ENCODE measurements at regions not wholly inside any gene's neighbourhood (a gene's known extent, or its start where the extent isn't known, plus 50 kb on each side); places are given as distances from the start of the nearest gene placed in this dataset.
A peak's percentile ranks its signal among the peaks of the same experiment; 100 is the strongest.

DNA sequence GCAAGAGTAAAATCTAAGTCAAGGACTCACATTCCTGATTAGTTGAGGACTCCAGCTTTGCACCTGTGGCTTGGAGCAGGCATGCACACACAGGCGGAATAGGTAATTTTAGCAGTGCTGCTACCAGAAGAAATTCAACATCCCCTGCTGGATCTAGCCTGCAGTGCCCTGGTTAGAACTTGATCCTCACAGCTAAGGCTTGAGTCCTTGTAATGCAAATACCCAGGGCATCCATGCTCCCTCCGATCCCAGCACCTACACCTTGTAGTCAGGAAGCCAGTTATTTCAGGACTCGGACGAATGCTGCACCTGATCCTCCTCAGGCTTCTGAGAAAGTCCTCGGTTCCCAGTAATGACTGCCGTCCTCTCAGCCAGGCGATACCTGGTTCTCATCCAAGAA lies 309.0 kb upstream of the AMIGO2 start:
- Histone ChIP-seq H3K4me3 (ENCODE audit: low read length) (no peak overlapping the region), H3K9me3 (ENCODE audit: control insufficient read depth, low read length) (no peaks in the 10 kb centered on the region), H3K27ac (ENCODE audit: low read length) (no peak overlapping the region), H3K4me1 (ENCODE audit: control insufficient read depth, insufficient read depth, low read length) (no peaks in the 10 kb centered on the region), H3K27me3 (ENCODE audit: control insufficient read depth, insufficient read depth) (no peaks in the 10 kb centered on the region)
- DNase-seq (no peak), ATAC-seq (no peak)
- WGBS, result 80% methylated on average over 7 of the region's 7 CpGs
- intact Hi-C loops (cut with DNase I), result no loop called here

DNA sequence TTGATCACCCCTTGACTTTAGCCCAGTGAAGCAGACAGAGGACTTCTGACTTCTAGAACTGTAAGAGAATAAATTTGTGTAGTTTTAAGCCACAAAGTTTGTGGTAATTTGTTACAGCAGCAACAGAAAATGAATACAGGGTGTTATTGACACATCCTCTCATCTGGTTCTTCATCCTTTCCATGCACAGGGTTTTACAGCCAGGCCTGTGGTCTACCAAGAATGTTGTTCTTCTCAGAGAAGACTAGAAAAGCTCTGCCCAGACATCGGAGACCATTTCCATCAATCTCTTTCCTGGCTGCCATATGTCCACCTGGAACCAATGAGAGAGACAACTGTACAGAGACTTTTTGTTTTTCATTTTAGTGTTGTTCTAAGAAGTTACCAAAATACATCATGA lies 308.2 kb upstream of the AMIGO2 start:
- no peaks in the 10 kb centered on the region for H3K4me1 ChIP-seq (ENCODE audit: control insufficient read depth, insufficient read depth, low read length)
- no peaks in the 10 kb centered on the region for H3K27me3 ChIP-seq (ENCODE audit: control insufficient read depth, insufficient read depth)
- no peak overlapping the region for H3K27ac ChIP-seq (ENCODE audit: low read length)
- WGBS, result 93% methylated on average over 1 of the region's 1 CpG
- no peak for ATAC-seq
- H3K4me3 ChIP-seq (ENCODE audit: low read length), result no peak overlapping the region
- no peaks in the 10 kb centered on the region for H3K9me3 ChIP-seq (ENCODE audit: control insufficient read depth, low read length)
- intact Hi-C loops (cut with DNase I), result no loop called here
- no peak for DNase-seq

DNA sequence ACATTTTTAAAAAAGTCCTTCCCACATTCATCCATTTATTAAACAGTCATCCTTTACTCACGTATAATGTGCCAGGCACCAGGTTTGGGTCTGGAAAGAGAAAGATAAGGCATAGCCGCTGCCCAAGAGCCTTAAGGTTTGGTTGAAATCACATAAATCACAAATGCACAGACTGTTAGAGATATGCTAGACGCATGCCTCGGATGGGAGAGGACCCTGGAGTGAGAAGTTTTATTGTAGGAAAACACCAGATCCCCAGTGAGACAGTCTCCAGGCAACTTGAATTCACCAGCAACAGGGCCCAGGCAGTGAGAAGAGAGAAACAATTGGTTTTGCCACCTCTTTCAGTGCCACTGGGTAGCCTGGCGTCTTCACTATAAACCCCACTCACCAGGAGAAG lies 305.9 kb upstream of the AMIGO2 start:
- Histone ChIP-seq H3K4me1 (ENCODE audit: control insufficient read depth, insufficient read depth, low read length) (no peaks in the 10 kb centered on the region), H3K9me3 (ENCODE audit: control insufficient read depth, low read length) (no peaks in the 10 kb centered on the region), H3K27ac (ENCODE audit: low read length) (no peak overlapping the region), H3K27me3 (ENCODE audit: control insufficient read depth, insufficient read depth) (no peaks in the 10 kb centered on the region), H3K4me3 (ENCODE audit: low read length) (no peak overlapping the region)
- ATAC-seq (no peak), DNase-seq (no peak)
- intact Hi-C loops (cut with DNase I), result no loop called here
- 92% methylated on average over 5 of the region's 5 CpGs for WGBS

DNA sequence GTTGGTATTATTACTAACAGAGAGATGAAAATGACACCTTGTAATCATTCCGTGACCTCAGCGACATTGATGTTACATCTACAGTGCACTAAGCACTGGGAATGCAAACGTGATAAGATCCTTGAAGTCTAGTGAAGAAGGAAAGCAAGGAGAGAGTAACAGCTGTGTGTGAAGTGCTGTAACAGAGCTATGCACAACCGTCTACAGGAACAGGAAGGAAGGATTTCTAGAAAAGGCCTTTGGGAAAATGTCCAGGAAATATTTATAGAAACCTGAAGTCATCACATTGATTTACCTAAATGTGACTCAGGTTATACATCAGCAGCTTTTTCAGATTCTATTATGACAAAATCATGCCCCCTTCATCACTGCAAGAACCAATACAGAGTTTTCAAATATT lies 304.2 kb upstream of the AMIGO2 start:
- Histone ChIP-seq H3K4me1 (ENCODE audit: control insufficient read depth, insufficient read depth, low read length) (no peaks in the 10 kb centered on the region), H3K9me3 (ENCODE audit: control insufficient read depth, low read length) (no peaks in the 10 kb centered on the region), H3K4me3 (ENCODE audit: low read length) (no peak overlapping the region), H3K27me3 (ENCODE audit: control insufficient read depth, insufficient read depth) (no peaks in the 10 kb centered on the region), H3K27ac (ENCODE audit: low read length) (no peak overlapping the region)
- no peak for DNase-seq
- WGBS, result 24% methylated on average over 4 of the region's 4 CpGs
- peak; percentile 24 to 64 for ATAC-seq
- intact Hi-C loops (cut with DNase I), result no loop called here

DNA sequence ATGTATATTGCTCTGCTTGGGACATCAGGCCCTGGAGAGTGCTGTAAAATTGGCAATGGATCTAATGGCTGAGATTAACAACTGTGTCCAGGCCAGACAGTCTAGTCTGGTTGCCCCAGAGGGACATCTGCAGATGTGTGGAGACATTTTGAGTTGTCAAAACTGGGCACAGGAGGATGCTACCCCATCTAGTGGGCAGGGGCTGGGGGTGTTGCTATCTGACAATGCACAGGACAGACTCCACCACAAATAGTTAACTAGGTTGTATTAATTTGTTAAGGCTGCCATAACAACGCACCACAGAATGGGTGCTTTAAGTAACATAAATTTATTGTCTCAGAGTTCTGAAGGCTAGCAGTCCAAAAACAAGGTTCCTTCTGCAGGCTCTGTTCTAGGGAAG lies 302.5 kb upstream of the AMIGO2 start:
- DNase-seq, result no peak
- no peak for ATAC-seq
- H3K27me3 ChIP-seq (ENCODE audit: control insufficient read depth, insufficient read depth), result no peaks in the 10 kb centered on the region
- no peak overlapping the region for H3K4me3 ChIP-seq (ENCODE audit: low read length)
- no peaks in the 10 kb centered on the region for H3K9me3 ChIP-seq (ENCODE audit: control insufficient read depth, low read length)
- H3K27ac ChIP-seq (ENCODE audit: low read length), result no peak overlapping the region
- 85% methylated on average over 1 of the region's 1 CpG for WGBS
- H3K4me1 ChIP-seq (ENCODE audit: control insufficient read depth, insufficient read depth, low read length), result peaks cover 3% of the 10 kb centered on the region
- intact Hi-C loops (cut with DNase I), result no loop called here

DNA sequence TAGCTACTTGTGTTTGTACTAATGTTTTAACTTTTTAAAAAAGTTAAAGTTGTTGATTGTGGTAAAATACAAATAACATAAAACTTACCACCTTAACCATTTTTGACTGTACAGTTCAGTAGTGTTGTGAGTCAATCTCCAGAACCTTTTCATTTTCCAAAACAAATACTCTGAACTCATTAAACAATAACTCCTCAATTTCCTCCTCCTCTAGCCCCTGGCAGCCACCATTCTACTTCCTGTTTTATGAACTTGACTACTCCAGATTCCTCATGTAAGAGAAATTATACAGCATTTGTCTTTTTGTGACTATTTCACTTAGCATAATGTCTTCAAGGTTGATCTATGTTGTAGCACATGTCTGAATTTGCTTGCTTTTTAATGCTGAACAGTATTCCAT lies 299.1 kb upstream of the AMIGO2 start:
- Histone ChIP-seq H3K27me3 (ENCODE audit: control insufficient read depth, insufficient read depth) (no peaks in the 10 kb centered on the region), H3K9me3 (ENCODE audit: control insufficient read depth, low read length) (no peaks in the 10 kb centered on the region), H3K27ac (ENCODE audit: low read length) (no peak overlapping the region), H3K4me3 (ENCODE audit: low read length) (no peak overlapping the region), H3K4me1 (ENCODE audit: control insufficient read depth, insufficient read depth, low read length) (peaks cover 3% of the 10 kb centered on the region)
- DNase-seq, result no peak
- intact Hi-C loops (cut with DNase I), result no loop called here
- no peak for ATAC-seq

DNA sequence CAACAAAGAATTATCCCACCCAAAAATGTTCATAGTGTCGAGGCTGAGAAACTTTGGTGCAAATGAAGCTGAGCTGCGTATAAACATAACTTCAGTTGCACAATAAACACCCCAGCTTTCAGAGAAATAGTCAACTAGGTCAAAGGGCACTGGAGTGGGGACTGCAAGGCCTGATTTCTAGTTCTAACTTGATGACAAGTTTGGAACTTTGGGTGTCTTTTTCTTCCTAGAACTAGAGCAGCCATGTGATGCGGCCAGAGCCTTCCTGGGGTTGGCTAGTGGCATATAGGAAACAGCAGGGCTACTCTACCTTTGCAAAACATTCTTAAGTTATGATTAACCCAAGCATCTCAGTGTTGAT lies 298.4 kb upstream of the AMIGO2 start:
- WGBS, result 53% methylated on average over 3 of the region's 3 CpGs
- intact Hi-C loops (cut with DNase I), result no loop called here
- ATAC-seq (peak; percentile 3 to 27), DNase-seq (peak in 2 of 3 donors; percentile 20 to 60)
- H3K4me1 ChIP-seq (ENCODE audit: control insufficient read depth, insufficient read depth, low read length), result peaks cover 3% of the 10 kb centered on the region
- no peaks in the 10 kb centered on the region for H3K27me3 ChIP-seq (ENCODE audit: control insufficient read depth, insufficient read depth)
- H3K27ac ChIP-seq (ENCODE audit: low read length), result no peak overlapping the region
- H3K4me3 ChIP-seq (ENCODE audit: low read length), result no peak overlapping the region
- H3K9me3 ChIP-seq (ENCODE audit: control insufficient read depth, low read length), result no peaks in the 10 kb centered on the region

DNA sequence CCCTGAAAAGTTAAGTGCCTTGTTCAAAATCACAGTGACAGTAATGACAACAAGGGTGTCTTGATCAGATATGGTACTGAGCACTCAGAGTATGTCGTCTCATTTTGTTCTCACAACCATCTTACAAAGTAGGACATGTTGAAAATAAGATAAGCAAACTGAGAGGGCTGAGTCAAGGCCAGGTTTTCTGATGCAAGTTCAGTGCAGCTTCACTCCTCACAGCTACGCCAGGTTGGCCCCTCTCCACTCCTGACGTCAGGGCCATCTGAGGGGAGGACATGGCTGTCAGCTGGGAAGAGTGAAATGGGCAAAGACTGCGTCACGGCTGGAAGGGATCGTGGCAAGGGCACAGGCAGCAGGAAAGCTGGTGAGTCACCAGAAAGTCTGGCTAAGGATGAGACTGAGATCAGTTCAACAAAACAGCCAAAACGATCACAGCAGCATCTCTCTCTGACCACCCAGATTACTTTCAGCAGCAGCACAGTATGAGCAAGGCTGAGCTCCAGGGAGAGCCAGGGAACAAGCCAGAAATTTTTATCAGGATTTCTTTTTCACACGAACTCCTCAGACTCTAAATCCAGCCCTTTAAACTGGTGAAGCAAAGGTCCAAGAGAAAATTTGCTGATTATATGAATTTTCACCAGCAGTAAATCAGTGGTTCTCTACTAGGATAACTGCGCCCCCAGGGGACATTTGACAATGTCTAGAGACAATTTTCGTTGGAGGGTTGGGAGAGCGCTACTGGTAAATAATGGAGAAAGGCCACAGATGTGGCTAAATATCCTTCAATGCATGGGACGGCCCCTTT lies 297.9 kb upstream of the AMIGO2 start:
- ATAC-seq (peak; percentile 98), DNase-seq (peak; percentile 99)
- Histone ChIP-seq H3K4me3 (ENCODE audit: low read length) (no peak overlapping the region), H3K9me3 (ENCODE audit: control insufficient read depth, low read length) (no peaks in the 10 kb centered on the region), H3K27me3 (ENCODE audit: control insufficient read depth, insufficient read depth) (no peaks in the 10 kb centered on the region), H3K4me1 (ENCODE audit: control insufficient read depth, insufficient read depth, low read length) (peaks cover 3% of the 10 kb centered on the region), H3K27ac (ENCODE audit: low read length) (peak overlapping the region; percentile 22)
- 37% methylated on average over 12 of the region's 12 CpGs for WGBS
- intact Hi-C loops (cut with DNase I), result no loop called here

DNA sequence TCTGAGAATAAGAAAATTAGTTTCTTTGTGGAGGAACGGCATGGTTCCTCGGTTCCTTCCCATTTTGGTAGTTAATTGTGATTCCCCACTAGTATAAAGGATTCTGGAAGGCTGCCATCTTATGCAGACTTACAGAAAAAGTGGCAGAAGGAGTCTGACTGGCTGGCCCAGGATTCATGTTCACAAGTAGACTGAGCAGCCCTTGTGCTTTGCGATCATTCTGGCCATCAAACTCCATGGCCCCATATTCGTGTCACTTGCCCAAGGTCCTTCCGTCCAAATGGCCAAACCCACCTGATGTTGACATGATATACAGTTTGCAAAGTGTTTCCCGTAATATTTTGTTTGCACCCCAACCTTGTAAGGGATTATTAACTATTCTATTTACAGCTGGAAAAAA lies 297.2 kb upstream of the AMIGO2 start:
- Histone ChIP-seq H3K9me3 (ENCODE audit: control insufficient read depth, low read length) (no peaks in the 10 kb centered on the region), H3K4me3 (ENCODE audit: low read length) (no peak overlapping the region), H3K4me1 (ENCODE audit: control insufficient read depth, insufficient read depth, low read length) (peaks cover 3% of the 10 kb centered on the region), H3K27me3 (ENCODE audit: control insufficient read depth, insufficient read depth) (no peaks in the 10 kb centered on the region), H3K27ac (ENCODE audit: low read length) (no peak overlapping the region)
- WGBS, result 62% methylated on average over 6 of the region's 6 CpGs
- intact Hi-C loops (cut with DNase I), result no loop called here
- DNase-seq (peak in 2 of 3 donors; percentile 39 to 51), ATAC-seq (peak in 1 of 2 donors; percentile 19)

DNA sequence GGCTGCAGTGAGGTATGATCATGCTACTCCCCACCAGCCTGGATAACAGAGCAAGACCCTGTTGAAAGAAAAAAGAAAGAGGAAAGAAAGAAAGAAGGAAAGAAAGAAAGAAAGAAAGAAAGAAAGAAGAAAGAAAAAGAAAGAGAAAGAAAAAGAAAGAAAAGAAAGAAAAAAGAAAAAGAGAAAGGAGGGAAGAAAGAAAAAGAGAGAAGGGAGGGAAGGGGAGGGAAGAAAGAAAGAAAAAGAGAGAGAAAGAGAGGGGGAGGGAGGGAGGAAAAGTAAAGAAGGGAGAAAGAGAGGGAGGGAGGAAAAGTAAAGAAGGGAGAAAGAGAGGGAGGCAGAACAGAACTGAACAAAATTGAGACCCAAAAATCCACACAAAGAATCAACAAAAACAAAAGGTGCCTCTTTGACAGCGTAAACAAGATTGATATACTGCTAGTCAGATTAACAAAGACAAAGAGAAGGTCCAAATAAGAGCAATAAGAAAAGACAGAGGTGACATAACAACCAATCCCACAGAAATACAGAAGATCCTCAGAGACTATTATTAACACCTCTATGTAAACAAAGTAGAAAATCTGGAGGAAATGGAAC lies 293.9 kb upstream of the AMIGO2 start:
- no peak for DNase-seq
- Histone ChIP-seq H3K4me1 (ENCODE audit: control insufficient read depth, insufficient read depth, low read length) (peaks cover 3% of the 10 kb centered on the region), H3K27me3 (ENCODE audit: control insufficient read depth, insufficient read depth) (no peaks in the 10 kb centered on the region), H3K4me3 (ENCODE audit: low read length) (no peak overlapping the region), H3K27ac (ENCODE audit: low read length) (no peak overlapping the region), H3K9me3 (ENCODE audit: control insufficient read depth, low read length) (no peaks in the 10 kb centered on the region)
- intact Hi-C loops (cut with DNase I), result no loop called here
- WGBS, result 73% methylated on average over 1 of the region's 1 CpG
- no peak for ATAC-seq

DNA sequence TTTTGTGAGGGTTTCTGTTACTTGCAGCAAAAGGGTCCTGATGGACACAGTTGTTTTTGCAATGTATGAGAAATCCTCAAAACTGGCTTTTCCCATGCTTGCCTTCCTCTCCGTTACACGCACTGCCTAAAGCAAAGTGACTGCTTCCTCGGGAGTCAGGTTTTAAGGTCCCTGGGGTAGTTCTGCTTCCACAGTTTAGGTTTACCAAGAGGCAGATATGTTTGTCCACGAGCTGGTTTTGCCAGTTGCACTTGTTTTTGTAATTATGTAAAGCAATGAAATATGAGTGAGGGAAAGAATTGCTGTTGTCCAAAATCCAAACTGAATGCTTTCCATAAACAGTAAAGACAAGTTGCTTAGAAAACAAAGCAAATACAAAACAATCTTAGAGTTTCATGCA lies 290.7 kb upstream of the AMIGO2 start:
- intact Hi-C loops (cut with DNase I), result no loop called here
- H3K27me3 ChIP-seq (ENCODE audit: control insufficient read depth, insufficient read depth), result no peaks in the 10 kb centered on the region
- ATAC-seq (no peak), DNase-seq (no peak)
- 82% methylated on average over 4 of the region's 4 CpGs for WGBS
- H3K9me3 ChIP-seq (ENCODE audit: control insufficient read depth, low read length), result no peaks in the 10 kb centered on the region
- H3K4me1 ChIP-seq (ENCODE audit: control insufficient read depth, insufficient read depth, low read length), result no peaks in the 10 kb centered on the region
- H3K27ac ChIP-seq (ENCODE audit: low read length), result no peak overlapping the region
- no peak overlapping the region for H3K4me3 ChIP-seq (ENCODE audit: low read length)

DNA sequence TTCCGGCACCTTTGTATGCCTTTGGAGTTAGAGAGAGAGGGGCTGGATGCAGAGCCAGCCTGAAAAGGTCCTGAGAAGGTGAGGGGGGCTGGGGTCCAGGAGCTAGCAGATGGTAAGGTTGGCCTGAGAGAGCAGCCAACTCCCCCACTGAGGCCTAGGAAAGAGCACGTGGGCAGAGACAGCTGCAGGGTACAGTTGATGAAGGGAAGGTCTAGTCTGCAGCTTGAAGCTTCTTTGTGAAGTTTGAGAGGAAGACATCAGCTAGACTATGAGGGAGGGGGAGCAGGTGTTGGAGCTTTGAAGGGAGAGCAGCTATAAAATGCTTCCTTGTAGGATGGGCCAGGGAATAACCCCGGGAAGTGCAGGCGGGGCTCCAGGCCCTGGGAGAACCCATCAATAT lies 289.3 kb upstream of the AMIGO2 start:
- intact Hi-C loops (cut with DNase I), result no loop called here
- Histone ChIP-seq H3K4me1 (ENCODE audit: control insufficient read depth, insufficient read depth, low read length) (no peaks in the 10 kb centered on the region), H3K9me3 (ENCODE audit: control insufficient read depth, low read length) (no peaks in the 10 kb centered on the region)

More for the DNA sequence above, 289.3 kb upstream of the AMIGO2 start:
- H3K27me3 ChIP-seq (ENCODE audit: control insufficient read depth, insufficient read depth), result no peaks in the 10 kb centered on the region
- DNase-seq (no peak), ATAC-seq (no peak)
- H3K4me3 ChIP-seq (ENCODE audit: low read length), result no peak overlapping the region
- no peak overlapping the region for H3K27ac ChIP-seq (ENCODE audit: low read length)
- WGBS, result 87% methylated on average over 4 of the region's 4 CpGs

Data from right cardiac atrium (tissue), 5 donors.